ENCODE measurements at regions not wholly inside any gene's neighbourhood (a gene's known extent, or its start where the extent isn't known, plus 50 kb on each side); places are given as distances from the start of the nearest gene placed in this dataset.

DNA sequence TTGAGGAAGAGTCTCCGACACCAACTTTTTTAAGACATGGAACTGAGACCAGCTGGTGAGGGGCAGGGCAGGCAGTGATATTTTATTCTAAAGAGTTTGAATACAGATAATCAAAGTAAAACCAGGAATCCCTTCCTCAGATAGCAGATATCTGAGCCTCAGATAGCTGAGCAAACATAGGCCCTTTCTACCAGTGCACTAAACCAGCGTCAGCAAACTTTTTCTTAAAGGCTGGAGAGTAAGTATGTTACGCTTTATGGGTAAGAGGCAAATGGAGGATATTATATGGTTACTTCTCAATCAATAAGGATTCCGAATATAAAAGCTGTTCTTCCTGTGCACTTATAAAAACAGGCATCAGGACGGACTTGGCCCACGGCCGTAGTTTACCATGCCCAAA lies 73.9 kb downstream of the WNT5A start:
- ATAC-seq, result no peak
- intact Hi-C loops (cut with DNase I), result no loop called here
- WGBS, 3 donors, result 46 to 90% (median 89%) methylated on average over 7 of the region's 7 CpGs

DNA sequence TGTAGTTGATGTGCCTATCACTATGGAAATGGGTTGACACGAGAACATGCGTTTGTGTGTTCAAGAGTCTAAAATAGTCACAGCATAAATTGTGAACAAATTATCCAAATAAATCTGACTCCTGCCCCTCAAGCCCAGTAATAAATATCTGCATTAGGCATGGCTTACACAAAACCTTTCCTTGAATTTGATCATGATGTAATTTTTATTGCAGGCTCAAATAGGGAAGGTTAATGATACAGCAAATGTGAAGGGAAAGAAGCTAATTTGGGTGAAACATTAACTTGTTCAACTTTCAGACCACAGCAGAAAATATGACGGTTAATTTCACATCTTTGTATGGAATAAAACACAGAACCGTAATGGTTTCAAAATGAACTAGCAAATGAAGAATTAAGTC lies 74.6 kb downstream of the WNT5A start:
- Histone ChIP-seq H3K27ac (no peak overlapping the region), H3K9me3 (no peaks in the 10 kb centered on the region), H3K4me3 (no peak overlapping the region), H3K27me3 (ENCODE audit: insufficient read depth in 3 of 3, low read length in 2 of 3) (no peaks in the 10 kb centered on the region), H3K4me1 (no peaks in the 10 kb centered on the region), H3K36me3 (ENCODE audit: insufficient read depth in 1 of 2, low read depth in 1 of 2) (no peaks in the 10 kb centered on the region)
- DNase-seq (no peak), ATAC-seq (no peak)
- TF ChIP-seq, protein P1, sequence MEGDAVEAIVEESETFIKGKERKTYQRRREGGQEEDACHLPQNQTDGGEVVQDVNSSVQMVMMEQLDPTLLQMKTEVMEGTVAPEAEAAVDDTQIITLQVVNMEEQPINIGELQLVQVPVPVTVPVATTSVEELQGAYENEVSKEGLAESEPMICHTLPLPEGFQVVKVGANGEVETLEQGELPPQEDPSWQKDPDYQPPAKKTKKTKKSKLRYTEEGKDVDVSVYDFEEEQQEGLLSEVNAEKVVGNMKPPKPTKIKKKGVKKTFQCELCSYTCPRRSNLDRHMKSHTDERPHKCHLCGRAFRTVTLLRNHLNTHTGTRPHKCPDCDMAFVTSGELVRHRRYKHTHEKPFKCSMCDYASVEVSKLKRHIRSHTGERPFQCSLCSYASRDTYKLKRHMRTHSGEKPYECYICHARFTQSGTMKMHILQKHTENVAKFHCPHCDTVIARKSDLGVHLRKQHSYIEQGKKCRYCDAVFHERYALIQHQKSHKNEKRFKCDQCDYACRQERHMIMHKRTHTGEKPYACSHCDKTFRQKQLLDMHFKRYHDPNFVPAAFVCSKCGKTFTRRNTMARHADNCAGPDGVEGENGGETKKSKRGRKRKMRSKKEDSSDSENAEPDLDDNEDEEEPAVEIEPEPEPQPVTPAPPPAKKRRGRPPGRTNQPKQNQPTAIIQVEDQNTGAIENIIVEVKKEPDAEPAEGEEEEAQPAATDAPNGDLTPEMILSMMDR (IDR thresholded peaks at IDR 0.05), result no peak
- 68 to 84% (median 76%) methylated on average over 4 of the region's 4 CpGs for WGBS, 3 donors
- intact Hi-C loops (cut with DNase I), result no loop called here

More for the DNA sequence above, 73.9 kb downstream of the WNT5A start:
- Histone ChIP-seq H3K9me3 (no peaks in the 10 kb centered on the region), H3K4me3 (no peak overlapping the region), H3K27me3 (ENCODE audit: insufficient read depth in 3 of 3, low read length in 2 of 3) (no peaks in the 10 kb centered on the region), H3K4me1 (no peaks in the 10 kb centered on the region), H3K27ac (no peak overlapping the region), H3K36me3 (ENCODE audit: insufficient read depth in 1 of 2, low read depth in 1 of 2) (no peaks in the 10 kb centered on the region)
- DNase-seq, result no peak
- TF ChIP-seq, protein P1 (IDR thresholded peaks at IDR 0.05), result no peak

DNA sequence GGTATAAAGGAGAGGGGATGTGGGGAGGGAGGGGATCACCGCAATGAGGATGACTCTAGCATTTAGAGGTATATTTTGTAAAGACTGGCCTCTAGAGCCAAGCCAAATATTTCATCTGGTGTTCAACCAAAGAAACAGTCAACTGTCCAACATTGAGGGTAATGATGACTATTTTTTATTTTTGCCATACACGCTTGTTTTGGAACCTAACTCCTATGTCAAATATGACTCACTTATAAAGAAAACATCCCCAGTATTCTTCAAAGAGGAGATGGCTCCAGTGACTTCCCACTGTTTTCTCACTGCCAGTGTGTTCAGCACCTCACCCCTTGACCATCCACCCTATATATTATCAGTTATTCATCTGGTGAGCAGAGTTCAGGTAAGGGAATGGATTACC lies 77.3 kb downstream of the WNT5A start:
- no peak overlapping the region for H3K27ac ChIP-seq
- no peaks in the 10 kb centered on the region for H3K27me3 ChIP-seq (ENCODE audit: insufficient read depth in 3 of 3, low read length in 2 of 3)
- ATAC-seq (no peak), DNase-seq (no peak)
- H3K4me1 ChIP-seq, result no peaks in the 10 kb centered on the region
- no peaks in the 10 kb centered on the region for H3K9me3 ChIP-seq
- TF ChIP-seq, protein P1 (IDR thresholded peaks at IDR 0.05), result no peak
- H3K4me3 ChIP-seq, result no peak overlapping the region
- 84 to 96% (median 91%) methylated on average over 2 of the region's 2 CpGs for WGBS, 3 donors
- H3K36me3 ChIP-seq (ENCODE audit: insufficient read depth in 1 of 2, low read depth in 1 of 2), result no peaks in the 10 kb centered on the region
- intact Hi-C loops (cut with DNase I), result no loop called here

DNA sequence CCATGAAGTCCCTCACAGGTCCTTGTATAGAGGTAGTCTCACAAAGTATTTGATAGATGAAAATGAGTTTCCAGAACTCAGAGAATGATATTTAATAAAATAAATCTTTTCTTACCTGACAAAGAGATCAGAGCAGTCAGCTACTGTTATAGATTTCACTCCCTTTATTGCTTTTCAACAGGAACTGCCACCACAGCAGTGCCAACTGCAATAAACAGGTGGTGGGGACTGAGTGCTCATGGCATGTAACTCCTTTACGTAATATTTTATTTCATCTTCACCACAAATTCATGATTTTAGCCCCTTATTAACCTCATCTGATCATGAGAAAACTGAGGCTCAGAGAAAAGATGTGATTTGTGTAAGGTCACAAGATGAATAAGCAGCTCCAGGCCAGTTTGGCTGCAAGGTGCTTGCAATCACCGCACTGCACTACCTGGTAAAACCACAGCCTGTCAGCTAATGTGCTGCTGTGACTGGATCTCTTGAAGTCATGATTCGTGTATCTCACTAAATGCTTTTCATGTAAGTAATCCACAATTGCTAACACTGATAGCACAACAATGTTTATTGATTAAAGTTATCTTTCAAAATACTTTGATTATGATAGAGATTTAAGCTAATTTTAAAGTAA lies 78.8 kb downstream of the WNT5A start:
- intact Hi-C loops (cut with DNase I), result no loop called here
- Histone ChIP-seq H3K36me3 (ENCODE audit: insufficient read depth in 1 of 2, low read depth in 1 of 2) (no peaks in the 10 kb centered on the region), H3K4me1 (no peaks in the 10 kb centered on the region), H3K27ac (no peak overlapping the region), H3K4me3 (no peak overlapping the region), H3K27me3 (ENCODE audit: insufficient read depth in 3 of 3, low read length in 2 of 3) (no peaks in the 10 kb centered on the region), H3K9me3 (no peaks in the 10 kb centered on the region)
- 75 to 81% (median 76%) methylated on average over 3 of the region's 3 CpGs for WGBS, 3 donors
- TF ChIP-seq, protein P1 (IDR thresholded peaks at IDR 0.05), result no peak
- ATAC-seq (no peak), DNase-seq (no peak)

DNA sequence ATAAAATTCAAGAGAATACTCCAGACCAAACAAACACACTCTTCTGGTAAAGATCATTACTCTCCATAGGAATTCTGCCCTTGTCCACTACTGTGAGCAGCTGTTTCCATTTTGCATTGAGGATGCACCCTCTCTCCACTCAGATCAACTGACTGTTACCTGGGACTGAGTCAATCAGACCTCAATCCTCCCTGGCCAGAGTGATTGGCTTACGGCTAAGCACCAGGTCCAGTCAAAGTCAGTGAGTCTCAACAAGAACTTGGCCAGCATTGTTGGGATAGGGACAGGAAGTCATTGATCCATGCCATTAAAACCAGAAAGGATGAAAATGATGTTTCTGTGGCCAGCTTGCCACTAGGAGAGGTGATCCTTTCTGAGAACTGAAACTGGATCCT lies 79.7 kb downstream of the WNT5A start:
- no peak for ATAC-seq
- WGBS, 3 donors, result 95 to 100% (median 100%) methylated on average over 1 of the region's 1 CpG
- intact Hi-C loops (cut with DNase I), result no loop called here
- H3K27me3 ChIP-seq (ENCODE audit: insufficient read depth in 3 of 3, low read length in 2 of 3), result no peaks in the 10 kb centered on the region
- DNase-seq, result no peak
- no peak overlapping the region for H3K4me3 ChIP-seq
- H3K27ac ChIP-seq, result no peak overlapping the region
- no peaks in the 10 kb centered on the region for H3K36me3 ChIP-seq (ENCODE audit: insufficient read depth in 1 of 2, low read depth in 1 of 2)
- TF ChIP-seq, protein P1 (IDR thresholded peaks at IDR 0.05), result no peak
- H3K4me1 ChIP-seq, result no peaks in the 10 kb centered on the region
- H3K9me3 ChIP-seq, result no peaks in the 10 kb centered on the region
